HFFc6 (cell line): ENCODE measurements at regions not wholly inside any gene's neighbourhood (a gene's known extent, or its start where the extent isn't known, plus 50 kb on each side); places are given as distances from the start of the nearest gene placed in this dataset.

Source experiments
- DNase-seq: peaks from one replicate; pipeline ENCODE4 v3.0.0-alpha.2; 2018
- H3K27ac Mint-ChIP-seq: 2 replicates; pipeline ENCODE4 v1.8.0; 2020; ENCODE audit warnings: mild to moderate bottlenecking, mixed read lengths
- H3K27me3 Mint-ChIP-seq: 2 replicates; pipeline ENCODE4 v1.8.0; 2021; ENCODE audit warnings: mild to moderate bottlenecking, moderate library complexity, mixed read lengths; ENCODE audit not compliant: insufficient read depth
- H3K36me3 Mint-ChIP-seq: 2 replicates; pipeline ENCODE4 v1.8.0; 2021; ENCODE audit warnings: low read depth, mixed read lengths
- H3K4me1 Mint-ChIP-seq: 2 replicates; pipeline ENCODE4 v1.8.0; 2020; ENCODE audit warnings: low read depth, mixed read lengths
- H3K4me3 Mint-ChIP-seq: 2 replicates; pipeline ENCODE4 v1.8.0; 2020; ENCODE audit warnings: mild to moderate bottlenecking, moderate library complexity, mixed read lengths
- H3K9me3 Mint-ChIP-seq: 2 replicates; pipeline ENCODE4 v1.8.0; 2020; ENCODE audit warnings: mild to moderate bottlenecking, mixed read lengths
- TF ChIP-seq, protein P1 (sequence below): fragments of 200-600 bp; sonication (generic); IDR thresholded peaks from 2 replicates; pipeline ENCODE4 v1.5.0; 2021; ENCODE audit warnings: antibody characterized with exemption, mild to moderate bottlenecking

DNA sequence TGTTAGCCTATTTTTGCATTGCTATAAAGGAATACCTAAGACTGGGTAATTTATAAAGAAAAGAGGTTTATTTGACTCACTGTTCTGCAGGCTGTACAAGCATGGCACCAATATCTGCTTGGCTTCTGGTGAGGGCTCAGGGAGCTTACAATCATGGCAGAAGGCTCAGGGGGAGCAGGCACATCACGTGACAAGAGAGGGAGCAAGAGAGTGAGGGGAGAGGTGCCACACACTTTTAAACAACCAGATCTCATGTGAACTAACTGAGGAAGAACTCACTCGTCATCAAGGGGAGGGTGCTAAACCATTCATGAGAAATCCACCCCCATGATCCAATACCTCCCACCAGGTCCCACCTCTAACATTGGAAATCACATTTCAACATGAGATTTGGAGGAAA, 73.9 kb upstream of the ADCY1 start:
- Mint-ChIP-seq H3K4me1 (no peaks in the 10 kb centered on the region), H3K27ac (no peak overlapping the region), H3K9me3 (peaks cover 9% of the 10 kb centered on the region), H3K27me3 (no peaks in the 10 kb centered on the region; the same call in 1 of the 2 replicates), H3K4me3 (no peak overlapping the region), H3K36me3 (no peaks in the 10 kb centered on the region)
- no peak for DNase-seq
- TF ChIP-seq, protein P1, sequence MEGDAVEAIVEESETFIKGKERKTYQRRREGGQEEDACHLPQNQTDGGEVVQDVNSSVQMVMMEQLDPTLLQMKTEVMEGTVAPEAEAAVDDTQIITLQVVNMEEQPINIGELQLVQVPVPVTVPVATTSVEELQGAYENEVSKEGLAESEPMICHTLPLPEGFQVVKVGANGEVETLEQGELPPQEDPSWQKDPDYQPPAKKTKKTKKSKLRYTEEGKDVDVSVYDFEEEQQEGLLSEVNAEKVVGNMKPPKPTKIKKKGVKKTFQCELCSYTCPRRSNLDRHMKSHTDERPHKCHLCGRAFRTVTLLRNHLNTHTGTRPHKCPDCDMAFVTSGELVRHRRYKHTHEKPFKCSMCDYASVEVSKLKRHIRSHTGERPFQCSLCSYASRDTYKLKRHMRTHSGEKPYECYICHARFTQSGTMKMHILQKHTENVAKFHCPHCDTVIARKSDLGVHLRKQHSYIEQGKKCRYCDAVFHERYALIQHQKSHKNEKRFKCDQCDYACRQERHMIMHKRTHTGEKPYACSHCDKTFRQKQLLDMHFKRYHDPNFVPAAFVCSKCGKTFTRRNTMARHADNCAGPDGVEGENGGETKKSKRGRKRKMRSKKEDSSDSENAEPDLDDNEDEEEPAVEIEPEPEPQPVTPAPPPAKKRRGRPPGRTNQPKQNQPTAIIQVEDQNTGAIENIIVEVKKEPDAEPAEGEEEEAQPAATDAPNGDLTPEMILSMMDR = no peak

DNA sequence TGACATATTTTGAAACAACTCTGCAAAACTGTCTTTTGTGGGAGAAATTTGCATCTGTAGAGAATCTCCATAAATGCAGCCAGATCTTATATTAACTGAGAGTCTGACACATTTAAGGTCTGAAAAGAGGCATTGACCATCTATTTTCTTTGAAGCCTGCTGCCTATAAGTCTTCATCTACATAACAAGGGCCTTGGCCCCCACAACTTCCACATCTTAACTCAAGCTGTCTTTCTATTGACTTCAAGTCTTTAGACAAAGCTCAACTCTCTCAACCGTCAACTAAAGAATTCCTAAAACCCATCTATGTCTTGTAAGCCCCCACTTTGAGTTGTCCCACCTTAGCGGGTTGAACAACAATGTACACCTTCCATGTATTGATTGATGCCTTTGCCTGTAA, 72.4 kb upstream of the ADCY1 start:
- TF ChIP-seq, protein P1 = no peak

DNA sequence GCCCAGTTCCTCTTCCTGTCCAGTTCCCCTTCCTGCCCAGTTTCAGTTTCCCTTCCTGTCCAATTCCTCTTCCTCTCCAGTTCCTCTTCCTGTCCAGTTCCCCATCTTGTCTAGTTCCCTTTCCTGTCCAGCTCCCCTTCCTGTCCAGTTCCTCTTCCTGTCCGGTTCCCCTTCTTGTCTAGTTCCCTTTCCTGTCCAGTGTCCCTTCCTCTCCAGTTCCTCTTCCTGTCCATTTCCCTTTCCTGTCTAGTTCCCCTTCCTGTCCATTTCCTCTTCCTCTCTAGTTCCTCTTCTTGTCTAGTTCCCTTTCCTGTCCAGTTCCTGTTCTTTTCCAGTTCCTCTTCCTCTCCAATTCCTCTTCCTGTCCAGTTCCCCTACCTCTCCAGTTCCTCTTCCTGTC, 68.1 kb upstream of the ADCY1 start:
- Mint-ChIP-seq H3K27ac (no peak overlapping the region), H3K4me1 (no peaks in the 10 kb centered on the region), H3K4me3 (no peak overlapping the region), H3K36me3 (peaks cover 10% of the 10 kb centered on the region; the same call in 1 of the 2 replicates), H3K9me3 (peaks cover 26% of the 10 kb centered on the region), H3K27me3 (peaks cover 3% of the 10 kb centered on the region)
- TF ChIP-seq, protein P1 = no peak
- DNase-seq = no peak

More for the DNA sequence above, 72.4 kb upstream of the ADCY1 start:
- peaks cover 3% of the 10 kb centered on the region for H3K27me3 Mint-ChIP-seq
- H3K36me3 Mint-ChIP-seq = peaks cover 5% of the 10 kb centered on the region; the same call in 1 of the 2 replicates
- no peaks in the 10 kb centered on the region for H3K4me1 Mint-ChIP-seq
- no peak overlapping the region for H3K27ac Mint-ChIP-seq
- H3K9me3 Mint-ChIP-seq = peaks cover 20% of the 10 kb centered on the region
- no peak overlapping the region for H3K4me3 Mint-ChIP-seq
- DNase-seq = no peak

DNA sequence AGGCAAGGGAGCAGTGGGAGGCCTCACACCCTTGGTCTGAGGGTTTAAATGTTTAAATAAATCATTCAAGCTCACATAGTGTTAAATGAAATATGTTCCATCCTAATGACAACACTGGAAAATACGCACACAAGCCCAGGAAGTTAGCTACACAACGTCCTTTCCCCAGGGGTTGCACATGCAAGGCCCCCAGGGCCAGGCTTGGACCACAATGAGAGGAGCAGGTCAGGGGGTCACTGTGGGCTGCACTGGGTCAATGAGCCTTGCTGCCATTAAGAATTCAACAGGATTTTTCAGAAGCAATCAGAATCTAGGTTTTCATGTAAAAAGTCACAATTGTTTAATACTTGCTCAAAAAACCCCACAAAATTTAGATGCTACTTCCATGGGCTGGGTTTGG, 64.9 kb upstream of the ADCY1 start:
- peaks cover 26% of the 10 kb centered on the region for H3K9me3 Mint-ChIP-seq
- no peak overlapping the region for H3K27ac Mint-ChIP-seq
- no peak for DNase-seq
- no peaks in the 10 kb centered on the region for H3K4me1 Mint-ChIP-seq
- H3K36me3 Mint-ChIP-seq = peaks cover 10% of the 10 kb centered on the region; the same call in 1 of the 2 replicates
- TF ChIP-seq, protein P1 = no peak
- peaks cover 12% of the 10 kb centered on the region for H3K27me3 Mint-ChIP-seq
- no peak overlapping the region for H3K4me3 Mint-ChIP-seq

DNA sequence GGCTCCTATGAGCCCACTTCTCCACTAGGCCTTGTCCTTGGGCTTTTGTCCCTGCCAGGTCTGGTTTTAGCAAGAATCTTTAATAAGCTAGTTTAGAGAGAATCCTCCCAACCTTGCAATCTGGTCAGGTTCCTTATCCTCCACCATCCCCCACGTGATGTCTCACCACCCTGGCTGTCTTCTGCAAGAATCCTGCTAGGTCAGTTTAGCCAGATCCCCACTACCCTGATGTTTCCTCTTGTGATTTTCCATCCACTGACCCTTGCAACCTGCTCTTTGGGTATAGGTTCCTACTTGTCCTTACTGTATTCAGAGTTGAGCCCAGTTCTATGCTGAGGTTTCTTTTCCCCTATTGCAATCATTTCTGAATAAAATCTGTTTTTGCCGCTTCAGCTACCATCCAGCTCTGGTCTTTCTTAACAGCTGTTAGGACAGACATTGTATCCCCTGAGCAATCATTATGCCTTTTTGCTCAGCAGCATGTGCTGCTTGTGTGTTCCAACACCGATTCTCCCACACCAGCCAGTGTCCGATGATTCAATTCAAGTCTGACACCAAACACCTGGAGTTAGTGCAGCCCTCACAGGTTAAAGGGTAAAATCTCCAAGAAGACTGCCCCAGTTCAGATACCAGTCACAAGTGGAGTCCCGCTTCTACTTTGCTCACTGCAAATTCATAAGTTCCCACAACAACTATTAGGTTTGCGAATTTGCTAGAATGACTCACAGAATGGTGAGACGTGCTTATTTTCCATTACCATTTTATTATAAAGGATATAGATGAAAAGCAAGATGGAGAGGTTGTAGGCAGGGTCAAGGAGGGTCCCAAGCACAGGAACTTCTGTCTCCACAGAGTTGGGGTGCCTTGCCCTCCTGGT, 62.2 kb upstream of the ADCY1 start:
- H3K9me3 Mint-ChIP-seq = peaks cover 6% of the 10 kb centered on the region
- H3K27me3 Mint-ChIP-seq = peaks cover 12% of the 10 kb centered on the region
- DNase-seq = no peak
- 0 out of 2 replicates have a peak, but pooled peaks cover 6% of the 10 kb centered on the region for H3K36me3 Mint-ChIP-seq
- TF ChIP-seq, protein P1 = no peak
- H3K4me1 Mint-ChIP-seq = no peaks in the 10 kb centered on the region
- H3K27ac Mint-ChIP-seq = no peak overlapping the region
- no peak overlapping the region for H3K4me3 Mint-ChIP-seq
